ENCODE measurements at regions not wholly inside any gene's neighbourhood (a gene's known extent, or its start where the extent isn't known, plus 50 kb on each side); places are given as distances from the start of the nearest gene placed in this dataset.

DNA sequence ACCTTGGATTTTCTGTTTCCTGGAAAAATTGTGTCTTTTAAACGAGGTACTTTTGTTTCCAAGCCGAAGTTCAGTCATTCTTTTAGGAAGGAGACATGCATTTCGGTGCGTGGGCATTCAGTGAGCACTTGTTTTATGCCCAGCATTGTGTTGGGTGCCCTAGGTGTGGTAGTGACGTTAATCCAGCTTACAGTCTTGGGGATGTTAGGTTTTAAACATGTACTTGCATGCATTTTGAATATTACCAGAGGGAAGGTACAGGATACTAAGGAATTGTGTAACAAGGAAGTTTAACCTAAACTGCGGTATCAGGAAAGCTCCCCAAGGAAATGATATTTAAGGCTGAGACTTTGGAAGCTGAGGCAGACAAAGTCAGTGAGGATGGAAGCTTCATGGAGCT, 66.3 kb downstream of the ARHGAP35 start:
- TF ChIP-seq, protein P1, sequence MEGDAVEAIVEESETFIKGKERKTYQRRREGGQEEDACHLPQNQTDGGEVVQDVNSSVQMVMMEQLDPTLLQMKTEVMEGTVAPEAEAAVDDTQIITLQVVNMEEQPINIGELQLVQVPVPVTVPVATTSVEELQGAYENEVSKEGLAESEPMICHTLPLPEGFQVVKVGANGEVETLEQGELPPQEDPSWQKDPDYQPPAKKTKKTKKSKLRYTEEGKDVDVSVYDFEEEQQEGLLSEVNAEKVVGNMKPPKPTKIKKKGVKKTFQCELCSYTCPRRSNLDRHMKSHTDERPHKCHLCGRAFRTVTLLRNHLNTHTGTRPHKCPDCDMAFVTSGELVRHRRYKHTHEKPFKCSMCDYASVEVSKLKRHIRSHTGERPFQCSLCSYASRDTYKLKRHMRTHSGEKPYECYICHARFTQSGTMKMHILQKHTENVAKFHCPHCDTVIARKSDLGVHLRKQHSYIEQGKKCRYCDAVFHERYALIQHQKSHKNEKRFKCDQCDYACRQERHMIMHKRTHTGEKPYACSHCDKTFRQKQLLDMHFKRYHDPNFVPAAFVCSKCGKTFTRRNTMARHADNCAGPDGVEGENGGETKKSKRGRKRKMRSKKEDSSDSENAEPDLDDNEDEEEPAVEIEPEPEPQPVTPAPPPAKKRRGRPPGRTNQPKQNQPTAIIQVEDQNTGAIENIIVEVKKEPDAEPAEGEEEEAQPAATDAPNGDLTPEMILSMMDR (IDR thresholded peaks at IDR 0.05; ENCODE audit: borderline replicate concordance, extremely low read depth, low read length, poor library complexity, severe bottlenecking) = no peak
- no peak for TF ChIP-seq EZH2 (IDR thresholded peaks at IDR 0.05; ENCODE audit: borderline replicate concordance, low read depth, low read length, severe bottlenecking)
